GM12878 (cell line): ENCODE measurements at regions not wholly inside any gene's neighbourhood (a gene's known extent, or its start where the extent isn't known, plus 50 kb on each side); places are given as distances from the start of the nearest gene placed in this dataset.

Experiments
- ATAC-seq: fragments of 200-7000 bp; cut with Tn5 transposase; 3 replicates; pipeline ENCODE4 v1.9.1; 2020; ENCODE audit warnings: mild to moderate bottlenecking, moderate library complexity
- BruUV-seq: library from RNA; stranded (reverse); fragments of 400-500 nt; replicated peaks from 2 replicates; lab custom pipeline; 2021; lab: Mats Ljungman, UMichigan
- CTCF ChIA-PET: fragments of 300-600 bp; sonication (Branson Sonifier 250); formaldehyde crosslinking; extraction: SDS; loops from one replicate; lab custom pipeline; 2021; ENCODE audit warnings: inconsistent platforms; lab: Yijun Ruan, JAX
- POLR2A ChIA-PET: fragments of 350-600 bp; formaldehyde crosslinking; extraction: SDS; loops from one replicate; lab custom pipeline; 2021; ENCODE audit warnings: inconsistent platforms; lab: Charles Lee
- RAD21 ChIA-PET: fragments of 300-600 bp; sonication (Branson Sonifier 250); formaldehyde crosslinking; loops from one replicate; lab custom pipeline; 2023; ENCODE audit warnings: antibody characterized with exemption; ENCODE audit not compliant: unreplicated experiment; lab: Charles Lee
- SMC1A ChIA-PET: fragments of 300-600 bp; sonication (Branson Sonifier 250); formaldehyde crosslinking; loops from one replicate; lab custom pipeline; 2023; ENCODE audit not compliant: unreplicated experiment, uncharacterized antibody; lab: Charles Lee
- DNase-seq: peaks from one replicate; pipeline ENCODE4 v3.0.0-alpha.2; 2011; ENCODE audit warnings: low read depth, low spot score
- FAIRE-seq: peaks from 3 replicates; lab custom pipeline; 2011; peaks lifted over from hg19 to GRCh38; lab: Jason Lieb, UNC
- H2AFZ ChIP-seq: 2 replicates; pipeline ENCODE4 v1.6.0; 2011; ENCODE audit warnings: low read depth, low read length, control low read depth; ENCODE audit not compliant: control insufficient read depth
- H3K27ac ChIP-seq: 2 replicates; pipeline ENCODE4 v1.5.1; 2011; ENCODE audit warnings: control low read depth; ENCODE audit not compliant: control insufficient read depth, insufficient read depth
- H3K27me3 ChIP-seq, 2 experiments: replicated peaks in 1 of 2; 2 replicates each; pipeline versions ENCODE4 v1.6.0 to v1.6.1; 2011; ENCODE audit warnings: low read length in 1 of 2; ENCODE audit not compliant: control insufficient read depth in 2 of 2, insufficient read depth in 2 of 2
- H3K36me3 ChIP-seq, 2 experiments: 2 replicates each; pipeline ENCODE4 v1.5.1; 2011; ENCODE audit warnings: low read length in 1 of 2; ENCODE audit not compliant: control insufficient read depth in 2 of 2, insufficient read depth in 2 of 2
- H3K4me1 ChIP-seq: 2 replicates; pipeline ENCODE4 v1.6.1; 2011; ENCODE audit warnings: mild to moderate bottlenecking, low read length, moderate library complexity, mixed read lengths; ENCODE audit not compliant: control insufficient read depth, insufficient read depth
- H3K4me2 ChIP-seq: 2 replicates; pipeline ENCODE4 v1.6.0; 2011; ENCODE audit warnings: control low read depth; ENCODE audit not compliant: control insufficient read depth, insufficient read depth
- H3K4me3 ChIP-seq: fragments of 200-600 bp; sonication (generic); 2 replicates; pipeline ENCODE4 v1.5.1; 2016
- H3K79me2 ChIP-seq: 2 replicates; pipeline ENCODE4 v1.6.0; 2011; ENCODE audit warnings: low read length; ENCODE audit not compliant: control insufficient read depth, insufficient read depth
- H3K9ac ChIP-seq: 2 replicates; pipeline ENCODE4 v1.8.0; 2011; ENCODE audit warnings: low read length, control low read depth, mixed read lengths; ENCODE audit not compliant: control insufficient read depth, insufficient read depth
- H3K9me3 ChIP-seq: replicated peaks from 3 replicates; pipeline ENCODE4 v1.5.1; 2011; ENCODE audit warnings: mild to moderate bottlenecking, low read length; ENCODE audit not compliant: control insufficient read depth, insufficient read depth
- H4K20me1 ChIP-seq: 2 replicates; pipeline ENCODE4 v1.6.0; 2011; ENCODE audit not compliant: control insufficient read depth, insufficient read depth
- BCL11A ChIP-seq: IDR thresholded peaks from 2 replicates; pipeline ENCODE4 v1.6.1; 2011; ENCODE audit warnings: low read depth, low read length
- BMI1 ChIP-seq: fragments of 450-650 bp; IDR thresholded peaks from 2 replicates; pipeline ENCODE4 v1.6.1; 2016; ENCODE audit warnings: mild to moderate bottlenecking, moderate library complexity, borderline replicate concordance
- CBX5 ChIP-seq: sonication (generic); IDR thresholded peaks from 2 replicates; pipeline ENCODE4 v1.6.1; 2016; ENCODE audit warnings: low read depth, moderate library complexity, mild to moderate bottlenecking, inconsistent platforms
- FOXK2 ChIP-seq: fragments of 450-650 bp; IDR thresholded peaks from 2 replicates; pipeline ENCODE4 v1.6.1; 2017; ENCODE audit warnings: mild to moderate bottlenecking, moderate library complexity
- FOXM1 ChIP-seq: IDR thresholded peaks from 2 replicates; pipeline ENCODE4 v1.6.1; 2012; ENCODE audit warnings: low read depth, mild to moderate bottlenecking, inconsistent platforms, low read length, moderate library complexity
- GABPA ChIP-seq: IDR thresholded peaks from 2 replicates; pipeline ENCODE4 v1.6.1; 2014; ENCODE audit warnings: antibody characterized with exemption, low read depth, mild to moderate bottlenecking, inconsistent platforms
- KLF5 ChIP-seq: fragments of 450-650 bp; IDR thresholded peaks from 2 replicates; pipeline ENCODE4 v1.6.1; 2014; ENCODE audit warnings: mild to moderate bottlenecking; ENCODE audit not compliant: partially characterized antibody
- MEF2A ChIP-seq: IDR thresholded peaks from 2 replicates; pipeline ENCODE4 v1.6.1; 2011; ENCODE audit warnings: low read depth, mild to moderate bottlenecking, low read length, moderate library complexity; ENCODE audit not compliant: insufficient read depth
- MXI1 ChIP-seq: fragments of 150-350 bp; IDR thresholded peaks from 2 replicates; pipeline ENCODE4 v1.6.1; 2011; ENCODE audit warnings: low read depth, mild to moderate bottlenecking, inconsistent platforms, low read length, improper control_type of control experiment
- MYC ChIP-seq: IDR thresholded peaks from 2 replicates; pipeline ENCODE4 v1.6.1; 2011; ENCODE audit warnings: mild to moderate bottlenecking, low read length, moderate library complexity, inconsistent platforms; ENCODE audit not compliant: insufficient read depth, insufficient replicate concordance, insufficient read length, severe bottlenecking
- NBN ChIP-seq: fragments of 450-650 bp; IDR thresholded peaks from 2 replicates; pipeline ENCODE4 v1.6.1; 2016
- PBX3 ChIP-seq: IDR thresholded peaks from 2 replicates; pipeline ENCODE4 v1.6.1; 2011; ENCODE audit warnings: mild to moderate bottlenecking, low read depth, low read length, moderate library complexity; ENCODE audit not compliant: insufficient replicate concordance
- PKNOX1 ChIP-seq: fragments of 450-650 bp; IDR thresholded peaks from 2 replicates; pipeline ENCODE4 v1.6.1; 2016; ENCODE audit warnings: mild to moderate bottlenecking
- SREBF2 ChIP-seq: IDR thresholded peaks from 2 replicates; pipeline ENCODE4 v1.6.1; 2012; ENCODE audit warnings: mild to moderate bottlenecking, low read length
- TCF12 ChIP-seq: IDR thresholded peaks from 2 replicates; pipeline ENCODE4 v1.6.1; 2011; ENCODE audit warnings: low read depth, mild to moderate bottlenecking, low read length
- USF1 ChIP-seq: IDR thresholded peaks from 2 replicates; pipeline ENCODE4 v1.6.1; 2011; ENCODE audit warnings: borderline replicate concordance, low read depth, mild to moderate bottlenecking, moderate library complexity, mixed read lengths, low read length; ENCODE audit not compliant: insufficient read depth; ENCODE audit errors: extremely low read length
- ZBED1 ChIP-seq: IDR thresholded peaks from 2 replicates; pipeline ENCODE4 v1.6.1; 2016; ENCODE audit warnings: borderline replicate concordance
- ZNF207 ChIP-seq: fragments of 450-650 bp; IDR thresholded peaks from 2 replicates; pipeline ENCODE4 v1.6.1; 2014; ENCODE audit warnings: antibody characterized with exemption, mild to moderate bottlenecking, borderline replicate concordance
- WGBS: methylation state at CpG from one replicate; pipeline ENCODE4 v1.1.6; 2016; ENCODE audit warnings: low lambda C conversion rate; ENCODE audit not compliant: insufficient replicate concordance, insufficient coverage; ENCODE audit errors: missing lambda C conversion rate; 5-methylcytosine and 5-hydroxymethylcytosine counted together
- in situ Hi-C: fragments of 300-500 bp; cut with MboI; formaldehyde crosslinking; loops from 9 replicates; pipeline ENCODE4 v1.14.3; 2018; ENCODE audit warnings: mixed read lengths
- intact Hi-C: fragments of 100-400 bp; cut with micrococcal nuclease; formaldehyde crosslinking; loops from one replicate; pipeline ENCODE4 v1.14.2; 2022; ENCODE audit not compliant: unreplicated experiment
- TF ChIP-seq, protein P1 (sequence below): fragments of 450-650 bp; IDR thresholded peaks from 2 replicates; pipeline ENCODE4 v1.6.1; 2018; ENCODE audit warnings: borderline replicate concordance, mild to moderate bottlenecking; ENCODE audit not compliant: partially characterized antibody

GRCh38 chr1:228980232-228980937 is 245.1 kb downstream of the RHOU start (continued):
- TF ChIP-seq PBX3: no peak
- TF ChIP-seq PKNOX1: no peak
- no peak for TF ChIP-seq FOXM1
- no peak for TF ChIP-seq SREBF2
- no peak for TF ChIP-seq KLF5
- TF ChIP-seq MYC: no peak
- TF ChIP-seq FOXK2: no peak
- no peak for TF ChIP-seq BCL11A

- RAD21 ChIA-PET: no interaction called here
- FAIRE-seq: no peak
- TF ChIP-seq MXI1 (no peak), BMI1 (no peak), MEF2A (no peak), FOXK2 (no peak), TCF12 (no peak), USF1 (no peak), NBN (no peak), GABPA (no peak), BCL11A (no peak), CBX5 (no peak), ZNF207 (no peak), ZBED1 (no peak)
- TF ChIP-seq, protein P1, sequence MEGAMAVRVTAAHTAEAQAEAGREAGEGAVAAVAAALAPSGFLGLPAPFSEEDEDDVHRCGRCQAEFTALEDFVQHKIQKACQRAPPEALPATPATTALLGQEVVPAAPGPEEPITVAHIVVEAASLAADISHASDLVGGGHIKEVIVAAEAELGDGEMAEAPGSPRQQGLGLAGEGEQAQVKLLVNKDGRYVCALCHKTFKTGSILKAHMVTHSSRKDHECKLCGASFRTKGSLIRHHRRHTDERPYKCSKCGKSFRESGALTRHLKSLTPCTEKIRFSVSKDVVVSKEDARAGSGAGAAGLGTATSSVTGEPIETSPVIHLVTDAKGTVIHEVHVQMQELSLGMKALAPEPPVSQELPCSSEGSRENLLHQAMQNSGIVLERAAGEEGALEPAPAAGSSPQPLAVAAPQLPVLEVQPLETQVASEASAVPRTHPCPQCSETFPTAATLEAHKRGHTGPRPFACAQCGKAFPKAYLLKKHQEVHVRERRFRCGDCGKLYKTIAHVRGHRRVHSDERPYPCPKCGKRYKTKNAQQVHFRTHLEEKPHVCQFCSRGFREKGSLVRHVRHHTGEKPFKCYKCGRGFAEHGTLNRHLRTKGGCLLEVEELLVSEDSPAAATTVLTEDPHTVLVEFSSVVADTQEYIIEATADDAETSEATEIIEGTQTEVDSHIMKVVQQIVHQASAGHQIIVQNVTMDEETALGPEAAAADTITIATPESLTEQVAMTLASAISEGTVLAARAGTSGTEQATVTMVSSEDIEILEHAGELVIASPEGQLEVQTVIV: no peak
Observed at GRCh38 chr1:228982637-228983036, 247.4 kb downstream of the RHOU start.

More at GRCh38 chr1:228982637-228983036, 247.4 kb downstream of the RHOU start:
- SMC1A ChIA-PET: no interaction called here
- POLR2A ChIA-PET: no interaction called here
- Histone ChIP-seq H3K27me3 (peaks cover 0 to 5% of the 10 kb centered on the region in 2 experiments; a peak in 3 of 4 replicates), H4K20me1 (no peaks in the 10 kb centered on the region), H3K4me1 (no peaks in the 10 kb centered on the region), H3K27ac (no peak overlapping the region), H3K36me3 (no peaks in the 10 kb centered on the region), H3K9ac (no peak overlapping the region), H3K4me3 (no peak overlapping the region), H2AFZ (no peak overlapping the region), H3K9me3 (no peaks in the 10 kb centered on the region), H3K4me2 (no peak overlapping the region), H3K79me2 (no peaks in the 10 kb centered on the region)
- 84% methylated on average over 5 of the region's 5 CpGs for WGBS
- in situ Hi-C loops (no loop called here), intact Hi-C loops (no loop called here)
- CTCF ChIA-PET: no interaction called here
- DNase-seq (no peak), ATAC-seq (no peak)
- no TSS peak for BruUV-seq
